ENCODE measurements at regions not wholly inside any gene's neighbourhood (a gene's known extent, or its start where the extent isn't known, plus 50 kb on each side); places are given as distances from the start of the nearest gene placed in this dataset.
"Not testable (repeated sequence)": the region's sequence is repeated elsewhere in the genome, so short reads cannot be mapped to it uniquely, and the experiment has no call there.

DNA sequence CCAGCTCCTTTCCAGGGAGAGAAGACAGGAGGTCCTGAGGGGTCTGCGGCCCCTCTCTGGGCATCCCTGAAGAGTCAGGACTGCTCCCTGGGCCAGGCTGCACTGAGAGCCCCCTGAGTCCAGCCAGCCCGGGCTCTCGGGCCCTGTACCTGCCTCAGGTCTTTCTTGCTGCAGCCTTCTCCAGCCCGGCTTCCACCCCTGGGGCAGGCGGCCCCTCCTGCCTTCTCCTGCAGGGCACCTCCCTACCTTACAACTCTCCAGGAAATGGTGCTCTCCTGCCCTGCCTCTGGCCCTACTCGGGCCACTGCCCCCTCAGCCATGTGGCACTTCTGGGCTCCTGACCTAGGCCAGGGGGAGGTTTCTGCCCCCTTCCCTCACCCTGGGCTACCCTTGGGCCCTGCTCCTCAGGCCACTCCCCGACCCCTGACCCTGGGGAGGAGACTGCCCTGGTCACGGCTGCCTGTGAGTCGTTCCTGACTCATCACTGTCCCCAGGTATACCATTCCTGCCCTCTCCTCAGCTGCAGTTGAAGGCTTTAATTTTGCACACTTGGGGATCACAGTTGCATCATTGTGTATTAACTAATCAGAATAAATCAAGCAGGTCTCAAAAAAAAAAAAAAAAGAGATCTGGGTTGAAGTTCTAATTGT, 251.1 kb downstream of the NXPE2 start:
- Mint-ChIP-seq H3K27me3 (no peaks in the 10 kb centered on the region), H3K36me3 (no peaks in the 10 kb centered on the region), H3K27ac (no peak overlapping the region), H3K4me3 (no peak overlapping the region), H3K9me3 (no peaks in the 10 kb centered on the region), H3K4me1 (ENCODE audit: low read depth) (no peaks in the 10 kb centered on the region)
- POLR2A ChIA-PET, result no interaction called here
- intact Hi-C loops (cut with micrococcal nuclease), result no loop called here
- no peak for DNase-seq
- CTCF ChIA-PET, result no interaction called here

DNA sequence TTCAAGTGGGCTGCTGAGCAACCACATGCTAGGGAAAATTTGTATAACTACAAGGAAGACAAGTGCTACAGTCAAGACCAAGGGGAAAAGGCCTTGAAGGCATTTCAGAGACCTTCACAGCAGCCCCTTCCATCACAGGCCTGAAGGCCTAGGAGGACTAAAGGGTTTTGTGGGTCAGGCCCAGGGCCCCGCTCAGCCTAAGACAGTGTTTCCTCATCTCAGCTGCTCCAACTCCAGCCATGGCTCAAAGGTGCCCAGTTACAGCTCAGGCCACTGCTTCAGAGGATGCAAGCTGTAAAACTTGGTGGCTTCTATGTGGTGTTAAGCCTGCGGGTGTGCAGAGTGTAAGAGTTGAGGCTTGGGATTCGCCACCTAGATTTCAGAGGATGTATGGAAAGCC, 260.5 kb downstream of the NXPE2 start:
- ChIA-PET POLR2A (no interaction called here), CTCF (no interaction called here)
- Mint-ChIP-seq H3K4me3 (no peak overlapping the region), H3K27ac (no peak overlapping the region), H3K9me3 (peaks cover 15% of the 10 kb centered on the region), H3K36me3 (no peaks in the 10 kb centered on the region), H3K27me3 (no peaks in the 10 kb centered on the region), H3K4me1 (ENCODE audit: low read depth) (no peaks in the 10 kb centered on the region)
- intact Hi-C loops (cut with micrococcal nuclease), result no loop called here
- DNase-seq, result no peak

DNA sequence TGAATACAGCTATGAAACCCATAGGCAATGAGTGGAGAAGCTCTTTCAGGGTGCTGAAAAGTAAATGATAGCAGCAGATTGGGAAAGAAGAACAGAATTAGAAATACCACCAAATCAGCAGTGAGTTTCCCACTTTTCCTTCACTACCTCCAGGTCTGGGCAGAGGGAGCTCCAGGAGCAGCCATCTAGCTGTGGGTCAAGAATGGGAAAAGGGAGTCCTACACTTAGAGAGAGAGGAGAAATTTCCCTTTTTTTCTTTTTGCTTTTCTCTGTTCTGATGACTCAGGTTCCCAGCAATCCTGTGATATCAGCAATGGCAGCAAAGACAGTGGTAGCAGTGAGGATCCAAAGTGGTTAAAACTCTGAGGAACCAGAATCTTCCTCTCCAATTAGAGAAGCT, 263.9 kb downstream of the NXPE2 start:
- Mint-ChIP-seq H3K27me3 (no peaks in the 10 kb centered on the region), H3K9me3 (peaks cover 15% of the 10 kb centered on the region), H3K36me3 (no peaks in the 10 kb centered on the region), H3K4me1 (ENCODE audit: low read depth) (no peaks in the 10 kb centered on the region), H3K4me3 (no peak overlapping the region), H3K27ac (no peak overlapping the region)
- intact Hi-C loops (cut with micrococcal nuclease), result no loop called here
- no peak for DNase-seq
- ChIA-PET POLR2A (no interaction called here), CTCF (no interaction called here)

DNA sequence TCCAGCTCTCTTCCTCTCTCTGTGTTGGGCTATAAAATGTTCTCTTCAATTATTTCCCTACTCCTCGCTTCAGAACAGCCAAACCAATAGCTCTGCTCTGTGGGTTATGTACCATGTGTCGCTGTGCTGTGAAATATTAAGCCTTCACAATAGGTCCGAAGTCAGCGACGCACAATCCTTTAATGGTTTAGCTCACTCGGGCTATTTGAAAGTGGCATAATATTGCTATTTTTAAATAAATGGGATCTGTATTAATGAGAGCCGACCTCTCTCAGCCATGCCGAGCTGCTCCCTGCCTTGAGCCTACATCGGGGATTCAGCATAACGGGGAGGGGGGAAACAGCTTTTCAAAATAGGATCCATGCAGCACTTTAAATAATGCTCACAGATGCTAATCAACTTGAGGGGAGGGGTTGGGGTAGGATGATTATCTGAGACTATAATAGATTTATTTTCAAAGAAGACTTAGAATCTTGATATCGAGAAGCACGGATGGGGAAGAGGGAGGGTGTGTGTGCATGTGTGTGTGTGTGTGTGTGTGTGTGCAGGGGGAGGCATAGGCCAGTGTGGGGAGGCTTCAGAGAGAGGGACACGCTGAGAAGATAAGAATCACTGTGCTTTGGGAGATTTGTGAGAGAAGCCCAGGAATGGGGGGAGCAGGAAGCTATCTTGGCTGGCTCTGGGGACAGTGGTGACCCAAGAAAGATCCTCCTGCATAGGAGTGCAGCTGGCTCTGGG, 271.5 kb downstream of the NXPE2 start:
- Mint-ChIP-seq H3K36me3 (no peaks in the 10 kb centered on the region), H3K27ac (no peak overlapping the region), H3K27me3 (peaks cover 3% of the 10 kb centered on the region), H3K9me3 (no peaks in the 10 kb centered on the region), H3K4me1 (ENCODE audit: low read depth) (no peaks in the 10 kb centered on the region), H3K4me3 (no peak overlapping the region)
- ChIA-PET CTCF (no interaction called here), POLR2A (no interaction called here)
- no peak for DNase-seq
- intact Hi-C loops (cut with micrococcal nuclease), result no loop called here

DNA sequence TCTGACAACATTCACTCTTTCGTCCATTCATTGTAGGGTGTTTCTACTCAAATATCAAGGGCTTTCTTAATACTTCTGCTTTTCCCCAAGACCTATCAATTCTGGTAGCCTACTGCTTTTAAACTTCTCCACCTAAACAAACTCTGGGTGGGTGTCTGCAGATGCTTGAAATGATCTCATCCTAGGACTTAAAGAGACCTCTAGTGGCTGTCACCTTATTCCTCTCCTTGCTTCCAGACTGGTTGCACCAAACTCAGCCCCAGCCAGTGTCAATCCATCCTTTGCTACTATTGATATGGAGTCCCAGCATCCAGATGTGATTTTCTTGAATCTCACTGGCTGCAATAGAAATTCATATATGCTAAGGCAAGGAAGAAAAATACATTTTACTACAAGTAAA, 274.7 kb downstream of the NXPE2 start:
- Mint-ChIP-seq H3K27me3 (no peaks in the 10 kb centered on the region), H3K27ac (no peak overlapping the region), H3K4me1 (ENCODE audit: low read depth) (no peaks in the 10 kb centered on the region), H3K9me3 (no peaks in the 10 kb centered on the region), H3K36me3 (no peaks in the 10 kb centered on the region), H3K4me3 (no peak overlapping the region)
- DNase-seq, result no peak
- ChIA-PET POLR2A (no interaction called here), CTCF (no interaction called here)
- intact Hi-C loops (cut with micrococcal nuclease), result no loop called here

DNA sequence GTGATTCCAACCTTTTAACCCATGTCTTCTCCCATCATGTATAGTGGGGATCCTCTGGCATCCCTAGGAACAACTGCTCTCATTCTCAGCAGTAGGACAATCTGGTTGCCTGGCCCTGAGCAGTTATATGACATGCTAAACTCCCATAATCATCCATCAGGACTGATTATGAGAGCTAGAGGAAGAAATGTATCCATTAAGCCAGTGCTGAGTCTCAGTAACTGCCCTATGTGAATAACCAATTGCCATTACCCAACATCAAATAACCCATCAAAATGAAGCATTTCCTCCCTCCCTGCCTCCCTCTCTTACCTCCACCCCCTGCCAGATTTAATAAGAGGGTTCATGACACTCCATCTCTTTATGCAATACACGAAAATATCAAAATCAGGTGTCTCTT, 277.6 kb downstream of the NXPE2 start:
- no peaks in the 10 kb centered on the region for H3K36me3 Mint-ChIP-seq
- no peaks in the 10 kb centered on the region for H3K4me1 Mint-ChIP-seq (ENCODE audit: low read depth)
- H3K27me3 Mint-ChIP-seq, result no peaks in the 10 kb centered on the region
- DNase-seq, result no peak
- no peak overlapping the region for H3K4me3 Mint-ChIP-seq
- ChIA-PET POLR2A (no interaction called here), CTCF (no interaction called here)
- intact Hi-C loops (cut with micrococcal nuclease), result no loop called here
- no peaks in the 10 kb centered on the region for H3K9me3 Mint-ChIP-seq
- H3K27ac Mint-ChIP-seq, result no peak overlapping the region

DNA sequence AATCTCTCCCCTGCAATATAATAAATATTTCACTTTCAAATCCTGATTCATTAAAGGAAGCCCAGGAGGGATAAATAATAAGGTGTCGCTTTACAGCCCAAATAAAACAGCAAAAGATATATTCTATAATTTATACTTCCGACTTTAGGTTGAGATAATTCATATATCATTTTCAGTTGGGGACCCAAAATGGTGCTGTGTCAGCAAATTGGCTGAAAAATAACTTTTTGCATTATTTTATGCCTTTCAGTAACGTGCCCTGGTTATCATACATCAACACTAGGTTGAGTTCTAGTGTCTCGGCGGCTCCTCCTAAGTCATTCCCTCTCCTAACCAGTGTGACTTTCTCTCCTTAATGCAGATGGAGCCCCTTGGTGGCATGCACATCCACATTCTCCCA, 278.2 kb downstream of the NXPE2 start:
- Mint-ChIP-seq H3K27ac (no peak overlapping the region), H3K4me3 (no peak overlapping the region), H3K27me3 (no peaks in the 10 kb centered on the region), H3K4me1 (ENCODE audit: low read depth) (no peaks in the 10 kb centered on the region), H3K9me3 (no peaks in the 10 kb centered on the region), H3K36me3 (no peaks in the 10 kb centered on the region)
- POLR2A ChIA-PET, result no interaction called here
- intact Hi-C loops (cut with micrococcal nuclease), result no loop called here
- DNase-seq, result no peak
- CTCF ChIA-PET, result no interaction called here

DNA sequence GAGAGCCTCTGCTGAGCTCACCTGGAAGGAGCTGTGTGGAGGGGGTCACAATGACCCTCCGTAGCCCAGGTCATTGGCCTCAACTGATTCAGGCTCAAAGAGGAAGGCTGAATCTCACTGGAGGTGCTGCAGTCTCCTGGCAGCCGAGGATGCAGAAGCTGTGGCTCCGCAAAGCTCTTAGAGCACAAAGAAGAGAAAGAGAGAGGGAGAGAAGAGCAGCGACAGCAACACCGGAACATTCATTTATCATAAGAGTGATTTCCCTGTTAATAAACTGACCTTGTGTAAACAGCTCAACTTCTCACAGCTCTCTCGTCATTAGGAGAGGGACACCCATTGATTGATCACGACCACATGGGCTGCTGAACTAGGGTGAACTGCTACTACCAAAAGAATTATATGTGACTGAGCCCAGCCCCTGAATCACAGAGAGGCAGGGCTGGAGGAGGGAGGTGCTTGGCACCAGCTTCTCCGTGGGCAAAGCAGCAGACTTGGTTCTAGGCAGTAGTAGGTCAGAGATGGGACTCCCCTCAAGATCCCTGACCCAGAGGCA, 281.7 kb downstream of the NXPE2 start:
- H3K36me3 Mint-ChIP-seq, result no peaks in the 10 kb centered on the region

DNA sequence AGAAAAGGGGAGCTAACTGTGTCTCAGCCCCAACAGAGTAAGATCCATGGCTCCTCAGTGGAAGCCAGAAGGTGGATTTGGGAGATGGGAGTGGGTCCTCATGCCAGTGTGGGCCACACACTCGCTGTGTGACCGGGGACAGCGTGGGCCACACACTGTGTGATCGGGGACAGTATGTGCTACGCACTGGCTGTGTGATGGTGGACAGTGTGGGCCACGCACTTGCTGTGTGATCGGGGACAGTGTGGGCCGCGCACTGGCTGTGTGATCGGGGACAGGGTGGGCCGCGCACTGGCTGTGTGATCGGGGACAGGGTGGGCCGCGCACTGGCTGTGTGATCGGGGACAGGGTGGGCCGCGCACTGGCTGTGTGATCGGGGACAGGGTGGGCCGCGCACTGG, 282.5 kb downstream of the NXPE2 start:
- H3K9me3 Mint-ChIP-seq; intact Hi-C loops (cut with micrococcal nuclease); H3K4me1 Mint-ChIP-seq (ENCODE audit: low read depth); POLR2A ChIA-PET; CTCF ChIA-PET; H3K4me3 Mint-ChIP-seq; H3K27me3 Mint-ChIP-seq; H3K27ac Mint-ChIP-seq; H3K36me3 Mint-ChIP-seq; DNase-seq: not testable (repeated sequence)

More for the DNA sequence above, 281.7 kb downstream of the NXPE2 start:
- intact Hi-C loops (cut with micrococcal nuclease), result no loop called here
- Mint-ChIP-seq H3K9me3 (no peaks in the 10 kb centered on the region), H3K4me3 (no peak overlapping the region), H3K27ac (no peak overlapping the region), H3K4me1 (ENCODE audit: low read depth) (no peaks in the 10 kb centered on the region), H3K27me3 (no peaks in the 10 kb centered on the region)
- ChIA-PET POLR2A (no interaction called here), CTCF (no interaction called here)
- no peak for DNase-seq

DNA sequence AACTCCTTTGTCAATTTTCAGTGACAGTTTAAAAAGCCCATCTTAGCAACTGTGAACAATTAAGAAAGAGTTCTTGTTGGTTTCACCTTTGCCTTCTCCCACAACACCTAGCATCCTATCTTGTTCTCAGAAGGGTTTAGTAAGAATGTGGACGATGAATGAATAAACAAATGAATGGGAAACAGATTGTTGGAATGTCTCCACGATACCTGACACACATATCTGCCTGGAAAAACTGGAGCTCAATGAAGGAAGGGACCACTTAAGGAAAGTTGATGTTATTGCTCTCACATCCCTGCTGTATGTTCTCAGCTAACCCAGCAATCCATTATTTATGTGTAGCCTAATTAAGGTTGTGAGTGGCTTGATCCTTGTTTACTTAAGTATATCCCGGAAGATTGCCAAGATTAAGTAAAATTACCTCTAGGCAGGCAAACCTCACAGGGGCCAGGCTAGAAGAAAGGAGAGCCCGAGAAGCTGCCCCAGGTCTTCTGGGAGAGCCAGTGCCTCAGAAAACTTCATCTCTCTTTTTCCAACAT, 286.4 kb downstream of the NXPE2 start:
- H3K4me3 Mint-ChIP-seq, result no peak overlapping the region
- no peaks in the 10 kb centered on the region for H3K27me3 Mint-ChIP-seq
- intact Hi-C loops (cut with micrococcal nuclease), result no loop called here
- H3K4me1 Mint-ChIP-seq (ENCODE audit: low read depth), result no peaks in the 10 kb centered on the region
- ChIA-PET POLR2A (no interaction called here), CTCF (no interaction called here)
- no peaks in the 10 kb centered on the region for H3K9me3 Mint-ChIP-seq
- no peaks in the 10 kb centered on the region for H3K36me3 Mint-ChIP-seq
- no peak for DNase-seq
- H3K27ac Mint-ChIP-seq, result no peak overlapping the region

DNA sequence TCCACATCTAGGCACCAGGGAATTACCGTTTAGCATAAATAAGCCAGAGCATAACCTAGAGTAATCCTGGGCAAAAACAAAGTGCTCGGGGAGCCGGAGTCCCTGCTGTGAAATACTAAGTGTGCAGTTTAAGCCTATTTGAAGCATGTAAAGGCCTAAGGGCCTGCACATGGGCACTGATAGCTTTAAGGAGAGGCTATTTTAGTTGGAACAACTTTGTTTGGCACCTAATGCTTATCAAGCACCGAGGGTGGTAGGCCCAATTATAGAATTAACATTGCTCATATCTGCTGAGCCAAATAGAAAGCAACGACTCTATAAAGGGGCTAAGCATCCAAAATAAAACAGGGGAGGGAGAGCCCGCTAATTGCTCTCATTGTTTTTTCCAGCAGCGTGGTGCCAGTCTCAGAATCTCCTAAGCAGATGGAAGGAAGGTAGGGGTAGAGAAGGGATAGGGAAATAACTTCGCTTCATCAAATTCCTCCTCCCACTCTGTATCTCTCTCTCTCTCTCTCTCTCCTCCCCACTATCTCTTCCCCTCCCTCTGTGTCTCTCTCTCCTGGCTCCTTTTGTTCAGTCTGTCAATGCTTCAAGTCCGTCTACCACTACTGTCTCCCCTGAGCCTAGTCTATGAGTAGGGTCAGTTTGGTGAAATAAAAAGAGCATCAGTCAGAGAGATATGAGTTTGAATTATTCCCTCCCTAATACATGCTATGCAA, 292.8 kb downstream of the NXPE2 start:
- H3K4me1 Mint-ChIP-seq (ENCODE audit: low read depth), result no peaks in the 10 kb centered on the region
- H3K27ac Mint-ChIP-seq, result no peak overlapping the region
- H3K4me3 Mint-ChIP-seq, result no peak overlapping the region
- DNase-seq, result no peak
- intact Hi-C loops (cut with micrococcal nuclease), result no loop called here
- no peaks in the 10 kb centered on the region for H3K27me3 Mint-ChIP-seq
- no peaks in the 10 kb centered on the region for H3K36me3 Mint-ChIP-seq
- ChIA-PET POLR2A (no interaction called here), CTCF (no interaction called here)
- H3K9me3 Mint-ChIP-seq, result no peaks in the 10 kb centered on the region

DNA sequence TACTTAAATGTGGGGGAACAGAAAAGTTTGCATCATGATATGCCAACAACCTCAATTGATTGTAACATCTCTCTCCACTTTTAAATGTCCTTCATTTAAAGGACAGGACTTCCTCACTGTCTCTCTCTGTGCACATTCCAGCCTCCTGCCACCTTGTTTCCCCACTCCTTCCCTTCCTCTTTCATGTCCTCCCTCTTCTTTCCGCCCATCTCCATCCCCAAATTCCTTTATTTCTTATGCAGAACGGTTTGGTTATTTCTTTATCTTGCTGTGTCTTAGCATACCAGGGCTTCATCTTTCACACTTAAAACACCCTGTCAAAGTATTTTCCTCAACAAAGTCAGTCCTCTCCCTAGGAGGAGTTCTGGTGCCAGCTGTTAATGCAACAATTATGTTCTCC, 293.8 kb downstream of the NXPE2 start:
- no peaks in the 10 kb centered on the region for H3K36me3 Mint-ChIP-seq
- no peak for DNase-seq
- H3K9me3 Mint-ChIP-seq, result no peaks in the 10 kb centered on the region
- POLR2A ChIA-PET, result no interaction called here
- H3K27ac Mint-ChIP-seq, result no peak overlapping the region
- H3K4me3 Mint-ChIP-seq, result no peak overlapping the region
- H3K4me1 Mint-ChIP-seq (ENCODE audit: low read depth), result no peaks in the 10 kb centered on the region
- intact Hi-C loops (cut with micrococcal nuclease), result no loop called here
- no peaks in the 10 kb centered on the region for H3K27me3 Mint-ChIP-seq
- CTCF ChIA-PET, result no interaction called here

DNA sequence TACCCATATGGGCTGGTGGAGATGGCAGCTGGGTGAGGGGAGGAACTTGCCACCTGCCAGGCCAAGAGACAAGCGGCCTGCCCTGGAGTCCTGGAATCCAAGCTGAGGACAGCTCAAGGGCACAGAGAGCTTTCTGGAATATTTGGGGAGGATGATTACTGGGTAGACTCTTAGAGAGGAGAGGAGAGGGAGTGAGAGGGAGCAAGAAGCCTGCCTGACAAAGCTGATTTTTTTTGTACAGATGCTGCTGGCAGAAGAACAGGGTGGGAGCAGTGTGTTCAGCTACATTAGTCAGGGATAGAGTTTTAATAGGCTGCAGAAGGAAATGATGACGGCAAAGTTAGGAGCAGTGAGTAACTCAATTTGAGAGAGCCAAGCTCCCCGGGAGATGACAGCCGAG, 299.3 kb downstream of the NXPE2 start:
- H3K27me3 Mint-ChIP-seq, result no peaks in the 10 kb centered on the region
- no peak overlapping the region for H3K27ac Mint-ChIP-seq
- ChIA-PET POLR2A (no interaction called here), CTCF (no interaction called here)
- no peak for DNase-seq
- no peak overlapping the region for H3K4me3 Mint-ChIP-seq
- no peaks in the 10 kb centered on the region for H3K36me3 Mint-ChIP-seq
- no peaks in the 10 kb centered on the region for H3K4me1 Mint-ChIP-seq (ENCODE audit: low read depth)
- H3K9me3 Mint-ChIP-seq, result no peaks in the 10 kb centered on the region
- intact Hi-C loops (cut with micrococcal nuclease), result no loop called here

All from activated CD4-positive, alpha-beta memory T cell treated with anti-CD3 and anti-CD28 coated beads for 36 hours (primary cell).